Activated CD8-positive, alpha-beta T cell treated with anti-CD3 and anti-CD28 coated beads for 36 hours (primary cell): ENCODE measurements at regions not wholly inside any gene's neighbourhood (a gene's known extent, or its start where the extent isn't known, plus 50 kb on each side); places are given as distances from the start of the nearest gene placed in this dataset.

Experiments used
- ATAC-seq: fragments of 200-7000 bp; cut with Tn5 transposase; one replicate; pipeline ENCODE4 v1.10.0; 2021; ENCODE audit warnings: mild to moderate bottlenecking, moderate library complexity
- CTCF ChIA-PET: fragments of 350-600 bp; sonication (Branson Sonifier 250); formaldehyde crosslinking; loops from one replicate; lab custom pipeline; 2021; ENCODE audit warnings: antibody characterized with exemption; lab: Charles Lee
- POLR2A ChIA-PET: fragments of 350-600 bp; sonication (Branson Sonifier 250); formaldehyde crosslinking; loops from one replicate; lab custom pipeline; 2021; ENCODE audit warnings: antibody characterized with exemption; lab: Charles Lee
- DNase-seq: peaks from one replicate; pipeline ENCODE4 v3.0.0-alpha.2; 2020
- H3K27ac Mint-ChIP-seq: one replicate; pipeline ENCODE4 v1.8.0; 2021; ENCODE audit warnings: mild to moderate bottlenecking, mixed read lengths
- H3K27me3 Mint-ChIP-seq: one replicate; pipeline ENCODE4 v1.8.0; 2021; ENCODE audit warnings: mixed read lengths
- H3K36me3 Mint-ChIP-seq: one replicate; pipeline ENCODE4 v1.8.0; 2021; ENCODE audit warnings: low read depth, mixed read lengths
- H3K4me1 Mint-ChIP-seq: one replicate; pipeline ENCODE4 v1.8.0; 2021; ENCODE audit warnings: low read depth, mixed read lengths
- H3K4me3 Mint-ChIP-seq: one replicate; pipeline ENCODE4 v1.8.0; 2021; ENCODE audit warnings: mild to moderate bottlenecking, moderate library complexity, mixed read lengths
- H3K9me3 Mint-ChIP-seq: one replicate; pipeline ENCODE4 v1.8.0; 2021; ENCODE audit warnings: mixed read lengths
- intact Hi-C: fragments of 100-400 bp; cut with micrococcal nuclease; formaldehyde crosslinking; loops from one replicate; pipeline ENCODE4 v1.10.0; 2022
- TF ChIP-seq, protein P1 (sequence below): fragments of 200-600 bp; IDR thresholded peaks from one replicate; pipeline ENCODE4 v1.8.0; 2022; ENCODE audit warnings: antibody characterized with exemption, mild to moderate bottlenecking

DNA sequence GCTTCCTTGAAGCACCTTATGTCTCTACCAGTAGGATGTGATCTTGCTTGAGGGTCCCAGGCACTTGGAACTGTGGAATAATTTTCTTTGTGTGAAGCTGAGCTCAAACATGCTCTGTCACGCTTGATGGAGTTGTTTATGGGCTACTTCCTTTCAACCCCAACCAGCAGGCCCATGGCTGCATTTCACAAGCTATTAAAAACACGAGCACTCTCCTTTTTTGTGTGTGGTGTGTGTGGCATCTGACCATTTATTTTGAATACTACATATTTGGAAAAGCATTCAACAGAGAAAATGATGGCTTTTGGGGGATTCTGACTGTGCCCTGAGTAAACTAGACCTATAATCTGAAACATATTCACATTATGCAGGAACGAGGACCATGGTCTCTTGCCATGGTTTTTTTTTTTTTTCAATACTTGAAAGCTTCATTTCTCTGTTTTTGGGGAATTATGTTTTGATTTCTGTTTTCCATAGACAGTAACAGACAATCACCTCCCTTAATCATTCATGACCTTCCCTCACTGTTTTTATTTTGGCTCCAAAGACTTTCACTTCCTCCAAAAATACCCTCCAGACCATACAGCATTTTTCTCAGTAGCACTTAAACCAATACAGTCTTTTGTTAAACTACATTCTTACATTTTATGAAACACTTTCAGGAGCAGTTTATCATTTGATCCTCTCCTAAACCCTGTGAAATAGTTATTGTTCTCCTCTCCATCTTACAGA lies 233.6 kb upstream of the BMPER start:
- Mint-ChIP-seq H3K27ac (no peak overlapping the region), H3K27me3 (no peaks in the 10 kb centered on the region), H3K36me3 (no peaks in the 10 kb centered on the region), H3K4me3 (no peak overlapping the region), H3K4me1 (no peaks in the 10 kb centered on the region), H3K9me3 (no peaks in the 10 kb centered on the region)
- ChIA-PET CTCF (no interaction called here), POLR2A (no interaction called here)
- TF ChIP-seq, protein P1, sequence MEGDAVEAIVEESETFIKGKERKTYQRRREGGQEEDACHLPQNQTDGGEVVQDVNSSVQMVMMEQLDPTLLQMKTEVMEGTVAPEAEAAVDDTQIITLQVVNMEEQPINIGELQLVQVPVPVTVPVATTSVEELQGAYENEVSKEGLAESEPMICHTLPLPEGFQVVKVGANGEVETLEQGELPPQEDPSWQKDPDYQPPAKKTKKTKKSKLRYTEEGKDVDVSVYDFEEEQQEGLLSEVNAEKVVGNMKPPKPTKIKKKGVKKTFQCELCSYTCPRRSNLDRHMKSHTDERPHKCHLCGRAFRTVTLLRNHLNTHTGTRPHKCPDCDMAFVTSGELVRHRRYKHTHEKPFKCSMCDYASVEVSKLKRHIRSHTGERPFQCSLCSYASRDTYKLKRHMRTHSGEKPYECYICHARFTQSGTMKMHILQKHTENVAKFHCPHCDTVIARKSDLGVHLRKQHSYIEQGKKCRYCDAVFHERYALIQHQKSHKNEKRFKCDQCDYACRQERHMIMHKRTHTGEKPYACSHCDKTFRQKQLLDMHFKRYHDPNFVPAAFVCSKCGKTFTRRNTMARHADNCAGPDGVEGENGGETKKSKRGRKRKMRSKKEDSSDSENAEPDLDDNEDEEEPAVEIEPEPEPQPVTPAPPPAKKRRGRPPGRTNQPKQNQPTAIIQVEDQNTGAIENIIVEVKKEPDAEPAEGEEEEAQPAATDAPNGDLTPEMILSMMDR: no peak
- ATAC-seq (no peak), DNase-seq (no peak)
- intact Hi-C loops: no loop called here

DNA sequence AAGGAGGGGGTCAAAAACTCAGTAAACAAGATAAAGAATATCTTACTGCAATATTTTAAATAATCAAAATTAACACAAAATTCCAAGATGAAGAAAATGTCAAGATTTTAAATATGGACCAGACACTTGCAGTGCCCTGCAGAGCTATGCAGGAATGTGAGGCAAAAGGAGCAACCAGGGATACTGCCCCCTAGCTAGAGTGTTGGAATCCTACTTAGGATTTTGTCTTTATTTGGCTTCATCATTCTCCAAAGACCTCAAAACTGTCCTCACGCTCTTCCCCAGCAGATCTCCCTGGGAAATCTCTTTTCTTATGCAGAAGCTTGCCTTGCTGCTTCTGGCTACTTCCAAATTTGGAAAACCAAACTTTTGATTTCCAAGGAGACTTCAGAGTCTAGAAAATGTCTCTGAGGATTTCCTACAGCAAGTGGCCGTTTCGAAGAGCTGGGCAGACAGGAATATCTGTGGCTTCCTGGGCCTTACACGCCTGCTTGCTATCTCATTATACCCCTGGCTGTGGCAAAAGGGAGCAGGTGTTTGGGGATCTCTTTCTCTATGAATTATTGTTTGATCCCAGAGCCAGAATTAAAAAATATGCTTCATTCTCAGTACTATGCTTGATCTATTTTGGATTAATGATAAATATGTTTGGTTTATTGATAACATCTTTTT lies 232.2 kb upstream of the BMPER start:
- ATAC-seq: no peak
- ChIA-PET CTCF (no interaction called here), POLR2A (no interaction called here)
- no peak for DNase-seq
- Mint-ChIP-seq H3K4me1 (no peaks in the 10 kb centered on the region), H3K27me3 (no peaks in the 10 kb centered on the region), H3K4me3 (no peak overlapping the region), H3K36me3 (no peaks in the 10 kb centered on the region), H3K9me3 (no peaks in the 10 kb centered on the region), H3K27ac (no peak overlapping the region)
- intact Hi-C loops: no loop called here
- TF ChIP-seq, protein P1: no peak

DNA sequence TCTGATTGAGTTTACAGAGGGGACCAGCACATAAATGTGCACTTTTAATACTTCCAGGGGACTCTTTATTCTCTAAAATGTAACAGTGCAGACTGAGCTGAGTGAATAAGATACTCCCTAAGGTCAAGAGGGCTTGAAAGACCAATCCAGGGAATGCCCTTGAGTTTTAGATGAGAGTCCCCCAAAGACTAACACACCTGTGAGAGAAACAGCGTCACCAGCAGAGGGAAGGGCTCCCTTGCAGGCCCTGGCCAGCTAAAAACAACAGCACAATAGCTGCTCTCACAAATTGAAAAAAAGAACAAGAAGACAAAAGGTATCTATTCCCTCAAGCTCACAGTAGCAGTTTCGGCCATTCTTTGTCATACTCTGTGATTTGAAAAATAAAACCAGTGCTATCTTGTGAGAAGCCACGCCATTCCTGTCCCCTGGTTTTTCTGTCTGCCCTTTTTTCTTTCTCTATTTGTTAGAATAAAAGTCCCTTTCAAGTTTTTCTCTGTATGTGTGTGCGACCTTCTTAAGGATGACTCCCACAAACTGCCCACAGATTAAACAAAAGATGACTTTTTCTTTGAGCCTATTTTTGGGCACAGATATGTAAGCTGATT lies 230.4 kb upstream of the BMPER start:
- ATAC-seq: no peak
- TF ChIP-seq, protein P1: no peak
- Mint-ChIP-seq H3K4me3 (no peak overlapping the region), H3K9me3 (peaks cover 7% of the 10 kb centered on the region), H3K4me1 (no peaks in the 10 kb centered on the region), H3K27me3 (no peaks in the 10 kb centered on the region), H3K27ac (no peak overlapping the region), H3K36me3 (peaks cover 2% of the 10 kb centered on the region)
- ChIA-PET CTCF (no interaction called here), POLR2A (no interaction called here)
- DNase-seq: no peak
- intact Hi-C loops: no loop called here

- H3K27me3 Mint-ChIP-seq: no peaks in the 10 kb centered on the region
- DNase-seq: no peak
- ChIA-PET CTCF (interaction anchor here (1.5 kb wide), 1 partner anchor 255 kb away, joined by 4 read pairs; no protein-coding TSS in a partner anchor), POLR2A (no interaction called here)
- H3K36me3 Mint-ChIP-seq: peaks cover 2% of the 10 kb centered on the region
- TF ChIP-seq, protein P1: no peak
- H3K4me3 Mint-ChIP-seq: no peak overlapping the region
- intact Hi-C loops: no loop called here
- H3K4me1 Mint-ChIP-seq: no peaks in the 10 kb centered on the region
- no peak overlapping the region for H3K27ac Mint-ChIP-seq
- no peak for ATAC-seq
- peaks cover 8% of the 10 kb centered on the region for H3K9me3 Mint-ChIP-seq
These were observed 227.8 kb upstream of the BMPER start for GRCh38 chr7:33677556-33677955.
